ENCODE measurements at regions not wholly inside any gene's neighbourhood (a gene's known extent, or its start where the extent isn't known, plus 50 kb on each side); places are given as distances from the start of the nearest gene placed in this dataset.

- TF ChIP-seq EZH2phosphoT487 (IDR thresholded peaks at IDR 0.05; ENCODE audit: borderline replicate concordance, low read length) (no peak), CTCF (IDR thresholded peaks at IDR 0.05; ENCODE audit: low read depth, low read length, poor library complexity, severe bottlenecking) (no peak)
These were observed 512.1 kb upstream of the ITGA1 start for GRCh38 chr5:52275639-52276038.

GRCh38 chr5:52277101-52277500 lies 510.6 kb upstream of the ITGA1 start:
- H4K20me1 ChIP-seq (ENCODE audit: control insufficient read depth, insufficient read depth, low read depth, low read length) = no peaks in the 10 kb centered on the region
- H3K36me3 ChIP-seq (ENCODE audit: control insufficient read depth, low read length) = no peaks in the 10 kb centered on the region
- no peak overlapping the region for H3K4me3 ChIP-seq (ENCODE audit: low read length)
- no peak overlapping the region for H3K4me2 ChIP-seq (ENCODE audit: low read length)
- no peak overlapping the region for H3K27ac ChIP-seq (ENCODE audit: low read depth, low read length)
- no peaks in the 10 kb centered on the region for H3K4me1 ChIP-seq (ENCODE audit: control insufficient read depth, low read length)
- no peaks in the 10 kb centered on the region for H3K79me2 ChIP-seq (ENCODE audit: control insufficient read depth, low read length)
- H3K9me2 ChIP-seq (replicated peaks; ENCODE audit: control insufficient read depth, low read length) = no peaks in the 10 kb centered on the region
- H3K27me3 ChIP-seq (ENCODE audit: control insufficient read depth, low read length) = no peaks in the 10 kb centered on the region
- no peak for TF ChIP-seq CTCF (IDR thresholded peaks at IDR 0.05; ENCODE audit: low read depth, low read length, poor library complexity, severe bottlenecking)
- TF ChIP-seq EZH2phosphoT487 (IDR thresholded peaks at IDR 0.05; ENCODE audit: borderline replicate concordance, low read length) = no peak
- H3F3A ChIP-seq (ENCODE audit: control insufficient read depth, insufficient read depth) = no peaks in the 10 kb centered on the region
- no peaks in the 10 kb centered on the region for H3K9me3 ChIP-seq (ENCODE audit: control insufficient read depth, insufficient read depth, low read length)

More at GRCh38 chr5:52275639-52276038, 512.1 kb upstream of the ITGA1 start:
- H3K27me3 ChIP-seq (ENCODE audit: control insufficient read depth, low read length) = no peaks in the 10 kb centered on the region
- H3K4me2 ChIP-seq (ENCODE audit: low read length) = no peak overlapping the region
- no peaks in the 10 kb centered on the region for H3K79me2 ChIP-seq (ENCODE audit: control insufficient read depth, low read length)
- H3K9me2 ChIP-seq (replicated peaks; ENCODE audit: control insufficient read depth, low read length) = no peaks in the 10 kb centered on the region
- no peaks in the 10 kb centered on the region for H3F3A ChIP-seq (ENCODE audit: control insufficient read depth, insufficient read depth)
- no peaks in the 10 kb centered on the region for H3K36me3 ChIP-seq (ENCODE audit: control insufficient read depth, low read length)
- H3K4me1 ChIP-seq (ENCODE audit: control insufficient read depth, low read length) = no peaks in the 10 kb centered on the region
- H3K4me3 ChIP-seq (ENCODE audit: low read length) = no peak overlapping the region
- no peaks in the 10 kb centered on the region for H4K20me1 ChIP-seq (ENCODE audit: control insufficient read depth, insufficient read depth, low read depth, low read length)
- no peaks in the 10 kb centered on the region for H3K9me3 ChIP-seq (ENCODE audit: control insufficient read depth, insufficient read depth, low read length)
- no peak overlapping the region for H3K27ac ChIP-seq (ENCODE audit: low read depth, low read length)

- H3K4me3 ChIP-seq (ENCODE audit: low read length) = no peak overlapping the region
- no peaks in the 10 kb centered on the region for H3K36me3 ChIP-seq (ENCODE audit: control insufficient read depth, low read length)
- H3K9me3 ChIP-seq (ENCODE audit: control insufficient read depth, insufficient read depth, low read length) = no peaks in the 10 kb centered on the region
- H3K4me2 ChIP-seq (ENCODE audit: low read length) = no peak overlapping the region
- H3K4me1 ChIP-seq (ENCODE audit: control insufficient read depth, low read length) = no peaks in the 10 kb centered on the region
- no peak overlapping the region for H3K27ac ChIP-seq (ENCODE audit: low read depth, low read length)
- H3K27me3 ChIP-seq (ENCODE audit: control insufficient read depth, low read length) = no peaks in the 10 kb centered on the region
- H4K20me1 ChIP-seq (ENCODE audit: control insufficient read depth, insufficient read depth, low read depth, low read length) = no peaks in the 10 kb centered on the region
- H3K79me2 ChIP-seq (ENCODE audit: control insufficient read depth, low read length) = no peaks in the 10 kb centered on the region
- H3F3A ChIP-seq (ENCODE audit: control insufficient read depth, insufficient read depth) = no peaks in the 10 kb centered on the region
- TF ChIP-seq EZH2phosphoT487 (IDR thresholded peaks at IDR 0.05; ENCODE audit: borderline replicate concordance, low read length) (no peak), CTCF (IDR thresholded peaks at IDR 0.05; ENCODE audit: low read depth, low read length, poor library complexity, severe bottlenecking) (no peak)
- no peaks in the 10 kb centered on the region for H3K9me2 ChIP-seq (replicated peaks; ENCODE audit: control insufficient read depth, low read length)
These were observed 505.1 kb upstream of the ITGA1 start for GRCh38 chr5:52282647-52283046.

- no peak for TF ChIP-seq CTCF (IDR thresholded peaks at IDR 0.05; ENCODE audit: low read depth, low read length, poor library complexity, severe bottlenecking)
- TF ChIP-seq EZH2phosphoT487 (IDR thresholded peaks at IDR 0.05; ENCODE audit: borderline replicate concordance, low read length) = no peak
- H3K9me2 ChIP-seq (replicated peaks; ENCODE audit: control insufficient read depth, low read length) = no peaks in the 10 kb centered on the region
- no peaks in the 10 kb centered on the region for H3K79me2 ChIP-seq (ENCODE audit: control insufficient read depth, low read length)
These were observed 504.5 kb upstream of the ITGA1 start for GRCh38 chr5:52283221-52283620.

More at GRCh38 chr5:52283221-52283620, 504.5 kb upstream of the ITGA1 start:
- H3K4me1 ChIP-seq (ENCODE audit: control insufficient read depth, low read length) = no peaks in the 10 kb centered on the region
- no peak overlapping the region for H3K4me3 ChIP-seq (ENCODE audit: low read length)
- H3K27me3 ChIP-seq (ENCODE audit: control insufficient read depth, low read length) = no peaks in the 10 kb centered on the region
- no peak overlapping the region for H3K27ac ChIP-seq (ENCODE audit: low read depth, low read length)
- H3K4me2 ChIP-seq (ENCODE audit: low read length) = no peak overlapping the region
- H4K20me1 ChIP-seq (ENCODE audit: control insufficient read depth, insufficient read depth, low read depth, low read length) = no peaks in the 10 kb centered on the region
- no peaks in the 10 kb centered on the region for H3F3A ChIP-seq (ENCODE audit: control insufficient read depth, insufficient read depth)
- no peaks in the 10 kb centered on the region for H3K36me3 ChIP-seq (ENCODE audit: control insufficient read depth, low read length)
- H3K9me3 ChIP-seq (ENCODE audit: control insufficient read depth, insufficient read depth, low read length) = no peaks in the 10 kb centered on the region

Data from DOHH2 (cell line).